22Rv1 (cell line): ENCODE measurements at regions not wholly inside any gene's neighbourhood (a gene's known extent, or its start where the extent isn't known, plus 50 kb on each side); places are given as distances from the start of the nearest gene placed in this dataset.

ENCODE experiments used
- CTCF ChIP-seq: fragments of 450-650 bp; IDR thresholded peaks from 2 replicates; pipeline ENCODE4 v1.5.1; 2017; ENCODE audit warnings: mild to moderate bottlenecking
- ZFX ChIP-seq: fragments of 450-650 bp; IDR thresholded peaks from 2 replicates; pipeline ENCODE4 v1.6.1; 2017; ENCODE audit warnings: antibody characterized with exemption, borderline replicate concordance

GRCh38 chr6:101102702-101103101 is 221.6 kb upstream of the ASCC3 start:
- TF ChIP-seq CTCF (no peak), ZFX (no peak)
